ENCODE measurements at regions not wholly inside any gene's neighbourhood (a gene's known extent, or its start where the extent isn't known, plus 50 kb on each side); places are given as distances from the start of the nearest gene placed in this dataset.

DNA sequence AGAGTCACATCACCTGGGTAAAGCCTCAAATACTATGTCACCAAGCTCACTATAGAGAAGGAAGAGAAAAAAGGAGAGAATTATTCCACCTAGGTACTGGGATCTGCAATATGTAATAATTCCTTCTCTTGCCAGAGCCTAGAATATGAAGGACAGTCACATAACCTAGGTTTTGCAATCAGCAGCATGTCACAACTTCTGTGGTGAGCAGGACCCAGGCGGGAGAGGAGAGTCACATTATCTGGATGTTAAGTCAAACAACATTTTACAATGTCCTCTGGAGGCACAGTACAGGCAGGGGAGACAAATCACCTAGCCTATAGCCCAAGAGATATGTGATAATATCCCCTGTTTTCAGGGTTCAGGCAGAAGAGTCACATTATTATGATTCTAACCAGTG lies 951.2 kb upstream of the TSPY4 start:
- no TSS peak for BruUV-seq (replicated peaks)
- Histone ChIP-seq H3K27ac (ENCODE audit: insufficient read depth, low read depth, low read length) (no peak overlapping the region), H3K4me3 (replicated peaks in 1 of 3; ENCODE audit: insufficient read depth in 1 of 3, low read depth in 1 of 3, low read length in 3 of 3) (no peak overlapping the region), H3K4me1 (ENCODE audit: control insufficient read depth, extremely low read depth, insufficient read depth, low read length) (no peaks in the 10 kb centered on the region), H4K20me1 (replicated peaks; ENCODE audit: control insufficient read depth, extremely low read depth, insufficient read depth, low read length) (no peaks in the 10 kb centered on the region), H2AFZ (ENCODE audit: low read depth, low read length) (no peak overlapping the region), H3K27me3 (ENCODE audit: control insufficient read depth in 2 of 2, insufficient read depth in 2 of 2, low read length in 2 of 2) (no peaks in the 10 kb centered on the region), H3K9me3 (replicated peaks; ENCODE audit: control insufficient read depth, insufficient read depth, low read length) (no peaks in the 10 kb centered on the region), H3K79me2 (ENCODE audit: control insufficient read depth, insufficient read depth, low read length) (no peaks in the 10 kb centered on the region), H3K4me2 (ENCODE audit: insufficient read depth, low read length) (no peak overlapping the region), H3K9me1 (replicated peaks; ENCODE audit: control insufficient read depth, extremely low read depth, insufficient read depth, low read length) (no peaks in the 10 kb centered on the region), H3K36me3 (ENCODE audit: control insufficient read depth in 2 of 2, extremely low read depth in 1 of 2, insufficient read depth in 2 of 2, low read length in 2 of 2) (no peaks in the 10 kb centered on the region), H3K9ac (replicated peaks; ENCODE audit: extremely low read depth, insufficient read depth, low read length) (no peak overlapping the region)
- TF ChIP-seq GATA2 (IDR thresholded peaks at IDR 0.05; ENCODE audit: insufficient read depth, insufficient read length, low read depth, low read length) (no peak), POLR2AphosphoS5 (IDR thresholded peaks at IDR 0.05; ENCODE audit: insufficient read depth, low read depth, low read length) (no peak), EZH2 (IDR thresholded peaks at IDR 0.05; ENCODE audit: borderline replicate concordance, low read depth, low read length, severe bottlenecking) (no peak), MYC (IDR thresholded peaks at IDR 0.05; ENCODE audit: low read depth, low read length) (no peak), POLR2A (IDR thresholded peaks at IDR 0.05; ENCODE audit: low read depth, low read length) (no peak), FOS (IDR thresholded peaks at IDR 0.05; ENCODE audit: borderline replicate concordance, insufficient read depth, low read length) (no peak), JUN (IDR thresholded peaks at IDR 0.05; ENCODE audit: borderline replicate concordance, insufficient read depth, insufficient read length, low read depth) (no peak)
- TF ChIP-seq, protein P1, sequence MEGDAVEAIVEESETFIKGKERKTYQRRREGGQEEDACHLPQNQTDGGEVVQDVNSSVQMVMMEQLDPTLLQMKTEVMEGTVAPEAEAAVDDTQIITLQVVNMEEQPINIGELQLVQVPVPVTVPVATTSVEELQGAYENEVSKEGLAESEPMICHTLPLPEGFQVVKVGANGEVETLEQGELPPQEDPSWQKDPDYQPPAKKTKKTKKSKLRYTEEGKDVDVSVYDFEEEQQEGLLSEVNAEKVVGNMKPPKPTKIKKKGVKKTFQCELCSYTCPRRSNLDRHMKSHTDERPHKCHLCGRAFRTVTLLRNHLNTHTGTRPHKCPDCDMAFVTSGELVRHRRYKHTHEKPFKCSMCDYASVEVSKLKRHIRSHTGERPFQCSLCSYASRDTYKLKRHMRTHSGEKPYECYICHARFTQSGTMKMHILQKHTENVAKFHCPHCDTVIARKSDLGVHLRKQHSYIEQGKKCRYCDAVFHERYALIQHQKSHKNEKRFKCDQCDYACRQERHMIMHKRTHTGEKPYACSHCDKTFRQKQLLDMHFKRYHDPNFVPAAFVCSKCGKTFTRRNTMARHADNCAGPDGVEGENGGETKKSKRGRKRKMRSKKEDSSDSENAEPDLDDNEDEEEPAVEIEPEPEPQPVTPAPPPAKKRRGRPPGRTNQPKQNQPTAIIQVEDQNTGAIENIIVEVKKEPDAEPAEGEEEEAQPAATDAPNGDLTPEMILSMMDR (IDR thresholded peaks at IDR 0.05; ENCODE audit: extremely low read depth in 1 of 2, insufficient read depth in 1 of 2, low read depth in 1 of 2, low read length in 2 of 2) = no peak
- TF ChIP-seq, protein P2, sequence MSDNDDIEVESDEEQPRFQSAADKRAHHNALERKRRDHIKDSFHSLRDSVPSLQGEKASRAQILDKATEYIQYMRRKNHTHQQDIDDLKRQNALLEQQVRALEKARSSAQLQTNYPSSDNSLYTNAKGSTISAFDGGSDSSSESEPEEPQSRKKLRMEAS (IDR thresholded peaks at IDR 0.05; ENCODE audit: insufficient read depth, insufficient read length) = no peak
- intact Hi-C loops (cut with micrococcal nuclease) (no loop called here), dilution Hi-C loops (cut with MboI; ENCODE audit: extremely low pct_ligation_motif_present, low sequenced_read_pairs) (no loop called here)
- no peak for DNase-seq (ENCODE audit: low read depth, low spot score)
- POLR2A ChIA-PET = no interaction called here
- FAIRE-seq = no peak
- CTCF ChIA-PET = no interaction called here

Data from endothelial cell of umbilical vein (primary cell).